HCT116 (cell line): ENCODE measurements at regions not wholly inside any gene's neighbourhood (a gene's known extent, or its start where the extent isn't known, plus 50 kb on each side); places are given as distances from the start of the nearest gene placed in this dataset.

Source experiments
- ATAC-seq: fragments of 200-7000 bp; cut with Tn5 transposase; 2 replicates; pipeline ENCODE4 v1.9.1; 2020; ENCODE audit warnings: mild to moderate bottlenecking, moderate library complexity
- BruUV-seq: library from RNA; stranded (reverse); fragments of 400-500 nt; replicated peaks from 2 replicates; lab custom pipeline; 2021; lab: Mats Ljungman, UMichigan
- CTCF ChIA-PET: fragments of 300-600 bp; sonication (Branson Sonifier 250); formaldehyde crosslinking; loops from one replicate; lab custom pipeline; 2021; ENCODE audit warnings: antibody characterized with exemption; lab: Charles Lee
- POLR2A ChIA-PET: fragments of 300-600, 350-600 bp; sonication (Branson Sonifier 250); formaldehyde crosslinking; loops from one replicate; lab custom pipeline; 2021; ENCODE audit warnings: antibody characterized with exemption; lab: Charles Lee
- RAD21 ChIA-PET, 2 experiments: fragments of 300-600 bp; sonication (Branson Sonifier 250); formaldehyde crosslinking; loops; one replicate each; lab custom pipeline; 2023; ENCODE audit warnings: low total read pairs in 2 of 2; ENCODE audit not compliant: uncharacterized antibody in 2 of 2, unreplicated experiment in 2 of 2, low non-redundant PET in 1 of 2; lab: Charles Lee
- DNase-seq: peaks from one replicate; pipeline ENCODE4 v3.0.0-alpha.2; 2010; ENCODE audit warnings: low read depth, low spot score
- H2AFZ ChIP-seq: fragments of 200-600 bp; shearing (Covaris generic), sonication (generic); 2 replicates; pipeline ENCODE4 v1.6.1; 2017; ENCODE audit warnings: low read depth, mixed run types, mixed read lengths, antibody characterized with exemption, low read length; ENCODE audit not compliant: poor library complexity, severe bottlenecking
- H3K27ac ChIP-seq: 2 replicates; pipeline ENCODE4 v1.5.1; 2012; ENCODE audit warnings: low read depth, low read length
- H3K27me3 ChIP-seq: fragments of 200-600 bp; sonication (generic); 2 replicates; pipeline ENCODE4 v1.6.1; 2016; ENCODE audit warnings: mixed run types, low read length, mixed read lengths; ENCODE audit not compliant: insufficient read depth
- H3K36me3 ChIP-seq, 2 experiments: fragments of 200-500 bp in 1 of 2; fragments of 200-600 bp in 1 of 2; sonication (Bioruptor generic) in 1 of 2; sonication (generic) in 1 of 2; 2 replicates each; pipeline versions ENCODE4 v1.5.1 to v1.6.1; 2014 to 2016; ENCODE audit warnings: low read length in 2 of 2, inconsistent platforms in 1 of 2, mixed read lengths in 1 of 2, mixed run types in 1 of 2; ENCODE audit not compliant: insufficient read depth in 2 of 2, control insufficient read depth in 1 of 2
- H3K4me1 ChIP-seq, 2 experiments: fragments of 200-600 bp in 1 of 2; sonication (generic) in 1 of 2; 2 replicates each; pipeline versions ENCODE4 v1.5.1 to v1.6.1; 2012 to 2017; ENCODE audit warnings: low read length in 2 of 2, inconsistent platforms in 1 of 2, mild to moderate bottlenecking in 1 of 2, mixed read lengths in 1 of 2, mixed run types in 1 of 2, moderate library complexity in 1 of 2; ENCODE audit not compliant: insufficient read depth in 2 of 2, control insufficient read depth in 1 of 2
- H3K4me2 ChIP-seq: fragments of 200-600 bp; sonication (generic); 2 replicates; pipeline ENCODE4 v1.6.1; 2017; ENCODE audit warnings: mixed run types, low read length, mixed read lengths
- H3K4me3 ChIP-seq, 2 experiments: fragments of 200-600 bp in 1 of 2; sonication (generic) in 1 of 2; replicated peaks in 1 of 2; 2 replicates each; pipeline ENCODE4 v1.5.1; 2011 to 2016; ENCODE audit warnings: low read length in 2 of 2, control low read depth in 1 of 2, low read depth in 1 of 2, mild to moderate bottlenecking in 1 of 2, mixed read lengths in 1 of 2, mixed run types in 1 of 2
- H3K79me2 ChIP-seq: fragments of 200-600 bp; sonication (generic); 2 replicates; pipeline ENCODE4 v1.6.1; 2017; ENCODE audit warnings: mild to moderate bottlenecking, mixed run types, low read length, moderate library complexity, mixed read lengths; ENCODE audit not compliant: insufficient read depth
- H3K9ac ChIP-seq: fragments of 200-600 bp; sonication (generic); 2 replicates; pipeline ENCODE4 v1.6.1; 2016; ENCODE audit warnings: low read length, mixed read lengths
- H3K9me2 ChIP-seq: fragments of 200-600 bp; sonication (generic), shearing (Covaris generic); 2 replicates; pipeline ENCODE4 v1.6.1; 2017; ENCODE audit warnings: mixed run types, mild to moderate bottlenecking, moderate library complexity; ENCODE audit not compliant: insufficient read depth
- H3K9me3 ChIP-seq, 2 experiments: fragments of 200-500 bp in 1 of 2; fragments of 200-600 bp in 1 of 2; sonication (Bioruptor generic) in 1 of 2; sonication (generic) in 1 of 2; 2 replicates each; pipeline ENCODE4 v1.6.1; 2014 to 2017; ENCODE audit warnings: low read length in 2 of 2, mixed read lengths in 2 of 2, inconsistent platforms in 1 of 2, low read depth in 1 of 2, mild to moderate bottlenecking in 1 of 2, mixed run types in 1 of 2, moderate library complexity in 1 of 2; ENCODE audit not compliant: control insufficient read depth in 1 of 2, insufficient read depth in 1 of 2
- H4K20me1 ChIP-seq: fragments of 200-600 bp; sonication (generic), shearing (Covaris generic); 2 replicates; pipeline ENCODE4 v1.6.1; 2017; ENCODE audit warnings: mixed run types, mild to moderate bottlenecking, moderate library complexity; ENCODE audit not compliant: insufficient read depth
- ATF3 ChIP-seq: IDR thresholded peaks from 2 replicates; pipeline ENCODE4 v1.6.1; 2012
- EGR1 ChIP-seq: IDR thresholded peaks from 2 replicates; pipeline ENCODE4 v1.6.1; 2012; ENCODE audit warnings: low read depth
- EZH2phosphoT487 ChIP-seq: fragments of 200-600 bp; IDR thresholded peaks from 2 replicates; pipeline ENCODE4 v1.6.1; 2018; ENCODE audit warnings: antibody characterized with exemption, borderline replicate concordance
- FOSL1 ChIP-seq: IDR thresholded peaks from 2 replicates; pipeline ENCODE4 v1.6.1; 2012; ENCODE audit warnings: low read depth
- JUND ChIP-seq: IDR thresholded peaks from 2 replicates; pipeline ENCODE4 v1.6.1; 2012
- POLR2AphosphoS5 ChIP-seq: IDR thresholded peaks from 2 replicates; pipeline ENCODE4 v1.6.1; 2011; ENCODE audit warnings: mild to moderate bottlenecking, low read depth, low read length, moderate library complexity
- RAD21 ChIP-seq: IDR thresholded peaks from 2 replicates; pipeline ENCODE4 v1.6.1; 2012; ENCODE audit warnings: low read depth, mild to moderate bottlenecking
- SP1 ChIP-seq: IDR thresholded peaks from 2 replicates; pipeline ENCODE4 v1.6.1; 2012; ENCODE audit warnings: low read depth
- ZFX ChIP-seq: fragments of 450-650 bp; IDR thresholded peaks from 2 replicates; pipeline ENCODE4 v1.6.1; 2017
- intact Hi-C: fragments of 100-400 bp; cut with micrococcal nuclease; formaldehyde crosslinking; loops from 2 replicates; pipeline ENCODE4 v1.10.0; 2022
- TF ChIP-seq, protein P1 (sequence below), 3 experiments: fragments of 200-600 bp in 1 of 3; sonication (generic) in 1 of 3; IDR thresholded peaks in 2 of 3; conservative IDR thresholded peaks in 1 of 3; 2 replicates each; pipeline ENCODE4 v1.5.1; 2012 to 2017; ENCODE audit warnings: low read depth in 2 of 3, low read length in 2 of 3, antibody characterized with exemption in 1 of 3, borderline replicate concordance in 1 of 3, control low read depth in 1 of 3, mild to moderate bottlenecking in 1 of 3, mixed read lengths in 1 of 3, mixed run types in 1 of 3, moderate library complexity in 1 of 3; ENCODE audit not compliant: insufficient read depth in 1 of 3

- no peaks in the 10 kb centered on the region; the same call in 1 of the 2 replicates for H3K9me2 ChIP-seq
- BruUV-seq: no TSS peak
- no peaks in the 10 kb centered on the region for H3K79me2 ChIP-seq
- RAD21 ChIA-PET: no interaction called here
- no peak overlapping the region for H3K4me2 ChIP-seq
- H3K27ac ChIP-seq: no peak overlapping the region
- no peaks in the 10 kb centered on the region for H3K9me3 ChIP-seq
- no peaks in the 10 kb centered on the region for H3K27me3 ChIP-seq
- H3K4me1 ChIP-seq: no peaks in the 10 kb centered on the region
- no peak overlapping the region for H3K4me3 ChIP-seq
- DNase-seq: no peak
- POLR2A ChIA-PET: no interaction called here
- peak; percentile 75 for ATAC-seq
- intact Hi-C loops: no loop called here
- no peaks in the 10 kb centered on the region for H4K20me1 ChIP-seq
- peak overlapping the region; percentile 10 for H2AFZ ChIP-seq
- no peak for TF ChIP-seq JUND
- TF ChIP-seq FOSL1: no peak
- peak; percentile 33; the same call in 1 of the 2 replicates for TF ChIP-seq RAD21
- no peak for TF ChIP-seq EZH2phosphoT487
- TF ChIP-seq, protein P1, sequence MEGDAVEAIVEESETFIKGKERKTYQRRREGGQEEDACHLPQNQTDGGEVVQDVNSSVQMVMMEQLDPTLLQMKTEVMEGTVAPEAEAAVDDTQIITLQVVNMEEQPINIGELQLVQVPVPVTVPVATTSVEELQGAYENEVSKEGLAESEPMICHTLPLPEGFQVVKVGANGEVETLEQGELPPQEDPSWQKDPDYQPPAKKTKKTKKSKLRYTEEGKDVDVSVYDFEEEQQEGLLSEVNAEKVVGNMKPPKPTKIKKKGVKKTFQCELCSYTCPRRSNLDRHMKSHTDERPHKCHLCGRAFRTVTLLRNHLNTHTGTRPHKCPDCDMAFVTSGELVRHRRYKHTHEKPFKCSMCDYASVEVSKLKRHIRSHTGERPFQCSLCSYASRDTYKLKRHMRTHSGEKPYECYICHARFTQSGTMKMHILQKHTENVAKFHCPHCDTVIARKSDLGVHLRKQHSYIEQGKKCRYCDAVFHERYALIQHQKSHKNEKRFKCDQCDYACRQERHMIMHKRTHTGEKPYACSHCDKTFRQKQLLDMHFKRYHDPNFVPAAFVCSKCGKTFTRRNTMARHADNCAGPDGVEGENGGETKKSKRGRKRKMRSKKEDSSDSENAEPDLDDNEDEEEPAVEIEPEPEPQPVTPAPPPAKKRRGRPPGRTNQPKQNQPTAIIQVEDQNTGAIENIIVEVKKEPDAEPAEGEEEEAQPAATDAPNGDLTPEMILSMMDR (IDR thresholded peaks at IDR 0.05 in 2 of 3, conservative IDR thresholded peaks at IDR 0.05 in 1 of 3; ENCODE audit: borderline replicate concordance in 1 of 3, insufficient read depth in 1 of 3, low read depth in 2 of 3, low read length in 2 of 3): peak in 2 of 3 experiments; percentile 46 to 55; a peak in 4 of 6 replicates
- TF ChIP-seq POLR2AphosphoS5: no peak
- H3K36me3 ChIP-seq: no peaks in the 10 kb centered on the region
- CTCF ChIA-PET: no interaction called here
- no peak overlapping the region for H3K9ac ChIP-seq
Measured at GRCh38 chr4:111045992-111046391, 423.1 kb upstream of the PITX2 start.

DNA sequence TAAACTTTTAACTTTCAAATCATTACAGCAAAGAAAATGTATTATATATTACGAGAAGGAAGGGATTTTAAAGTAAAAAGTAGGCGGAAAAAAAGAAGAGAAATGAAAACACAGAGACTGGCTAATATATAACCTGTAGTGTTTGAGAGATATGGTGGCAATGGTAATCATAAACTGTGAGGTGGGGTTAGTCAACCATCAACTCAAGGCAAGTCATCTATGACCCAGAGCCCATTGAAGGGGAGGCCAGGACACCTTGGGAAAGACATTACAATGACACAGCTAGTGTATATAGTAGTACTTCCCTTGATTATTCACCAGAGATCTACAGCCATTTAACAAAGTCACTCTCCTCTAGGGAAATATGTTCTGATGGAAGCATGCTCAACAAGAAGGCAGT, 423.9 kb upstream of the PITX2 start:
- no peaks in the 10 kb centered on the region for H3K79me2 ChIP-seq
- ChIA-PET RAD21 (no interaction called here), CTCF (no interaction called here), POLR2A (no interaction called here)
- H4K20me1 ChIP-seq: no peaks in the 10 kb centered on the region
- no peaks in the 10 kb centered on the region for H3K4me1 ChIP-seq
- H3K9me2 ChIP-seq: no peaks in the 10 kb centered on the region; the same call in 1 of the 2 replicates
- H3K4me2 ChIP-seq: no peak overlapping the region
- no peaks in the 10 kb centered on the region for H3K36me3 ChIP-seq
- BruUV-seq: no TSS peak
- H3K27ac ChIP-seq: no peak overlapping the region
- no peaks in the 10 kb centered on the region for H3K27me3 ChIP-seq
- H3K9ac ChIP-seq: no peak overlapping the region
- ATAC-seq (no peak), DNase-seq (no peak)
- no peaks in the 10 kb centered on the region for H3K9me3 ChIP-seq
- H2AFZ ChIP-seq: no peak overlapping the region
- no peak for TF ChIP-seq JUND
- no peak for TF ChIP-seq SP1
- TF ChIP-seq ATF3: no peak
- no peak for TF ChIP-seq FOSL1
- no peak for TF ChIP-seq ZFX
- no peak for TF ChIP-seq EGR1
- H3K4me3 ChIP-seq: no peak overlapping the region
- intact Hi-C loops: no loop called here
